ENCODE measurements at regions not wholly inside any gene's neighbourhood (a gene's known extent, or its start where the extent isn't known, plus 50 kb on each side); places are given as distances from the start of the nearest gene placed in this dataset.

DNA sequence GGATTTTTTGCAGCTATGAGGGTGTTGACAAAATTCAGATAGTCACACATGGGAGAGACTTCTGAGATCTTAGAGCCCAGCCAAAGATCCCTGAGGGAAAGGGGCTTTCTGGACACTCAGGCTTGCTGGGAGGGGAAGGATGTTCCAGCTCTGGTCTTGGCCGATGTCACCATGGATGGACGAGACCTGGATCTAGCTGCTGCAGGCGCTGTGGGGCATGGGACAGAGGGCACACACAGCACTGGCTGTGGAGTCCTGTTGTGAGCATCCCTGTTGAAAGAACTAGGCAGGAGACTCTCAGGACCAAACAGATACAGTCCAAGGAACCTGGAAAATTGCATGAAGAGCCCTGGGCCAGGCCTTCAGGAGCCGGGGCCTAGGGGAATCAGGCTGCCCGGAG is 80.1 kb upstream of the SDK2 start:
- no peak overlapping the region for H3K4me3 ChIP-seq
- no peaks in the 10 kb centered on the region for H3K27me3 ChIP-seq
- no peaks in the 10 kb centered on the region for H3K9me3 ChIP-seq
- H3K27ac ChIP-seq: no peak overlapping the region
- DNase-seq (no peak), ATAC-seq (no peak)
- TF ChIP-seq POLR2A (IDR thresholded peaks at IDR 0.05): no peak
- TF ChIP-seq, protein P1, sequence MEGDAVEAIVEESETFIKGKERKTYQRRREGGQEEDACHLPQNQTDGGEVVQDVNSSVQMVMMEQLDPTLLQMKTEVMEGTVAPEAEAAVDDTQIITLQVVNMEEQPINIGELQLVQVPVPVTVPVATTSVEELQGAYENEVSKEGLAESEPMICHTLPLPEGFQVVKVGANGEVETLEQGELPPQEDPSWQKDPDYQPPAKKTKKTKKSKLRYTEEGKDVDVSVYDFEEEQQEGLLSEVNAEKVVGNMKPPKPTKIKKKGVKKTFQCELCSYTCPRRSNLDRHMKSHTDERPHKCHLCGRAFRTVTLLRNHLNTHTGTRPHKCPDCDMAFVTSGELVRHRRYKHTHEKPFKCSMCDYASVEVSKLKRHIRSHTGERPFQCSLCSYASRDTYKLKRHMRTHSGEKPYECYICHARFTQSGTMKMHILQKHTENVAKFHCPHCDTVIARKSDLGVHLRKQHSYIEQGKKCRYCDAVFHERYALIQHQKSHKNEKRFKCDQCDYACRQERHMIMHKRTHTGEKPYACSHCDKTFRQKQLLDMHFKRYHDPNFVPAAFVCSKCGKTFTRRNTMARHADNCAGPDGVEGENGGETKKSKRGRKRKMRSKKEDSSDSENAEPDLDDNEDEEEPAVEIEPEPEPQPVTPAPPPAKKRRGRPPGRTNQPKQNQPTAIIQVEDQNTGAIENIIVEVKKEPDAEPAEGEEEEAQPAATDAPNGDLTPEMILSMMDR (IDR thresholded peaks at IDR 0.05): no peak
- WGBS, 4 donors: 85 to 91% (median 87%) methylated on average over 5 of the region's 5 CpGs
- no peaks in the 10 kb centered on the region for H3K36me3 ChIP-seq
- intact Hi-C loops (cut with DNase I): loop anchor here in 1 of 10 donors (10.0 kb wide), 1 partner anchor 110 kb away; no protein-coding TSS in a partner anchor
- H3K4me1 ChIP-seq: peaks cover 0 to 9% (median 7%) of the 10 kb centered on the region in 12 donors

DNA sequence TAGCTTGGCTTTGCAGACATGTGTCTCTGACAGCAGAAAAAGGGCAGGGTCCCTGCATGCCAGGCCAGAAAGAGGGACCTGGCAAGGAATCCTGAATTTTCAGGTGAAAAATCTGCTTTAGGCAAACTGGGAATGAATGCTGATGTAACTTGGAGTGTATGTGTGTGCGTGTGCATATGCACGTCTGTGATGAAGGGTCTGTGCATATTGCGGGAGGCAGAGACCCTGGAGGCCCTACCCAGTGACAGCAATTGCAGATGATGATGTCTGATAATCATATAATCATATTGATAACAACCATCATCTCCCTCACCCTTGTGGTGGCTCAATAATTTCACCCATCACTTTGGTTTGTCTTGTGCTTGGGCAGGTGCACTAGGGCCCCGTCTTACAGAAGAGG is 80.7 kb upstream of the SDK2 start:
- TF ChIP-seq POLR2A (IDR thresholded peaks at IDR 0.05): no peak
- TF ChIP-seq, protein P1 (IDR thresholded peaks at IDR 0.05): no peak
- no peaks in the 10 kb centered on the region for H3K27me3 ChIP-seq
- no peak overlapping the region for H3K4me3 ChIP-seq
- peaks cover 0 to 2% (median 0%) of the 10 kb centered on the region in 12 donors for H3K9me3 ChIP-seq
- ATAC-seq: no peak
- H3K4me1 ChIP-seq: peaks cover 0 to 3% (median under 1%) of the 10 kb centered on the region in 12 donors
- no peak for DNase-seq
- intact Hi-C loops (cut with DNase I): loop anchor here in 1 of 10 donors (10.0 kb wide), 1 partner anchor 110 kb away; no protein-coding TSS in a partner anchor
- H3K27ac ChIP-seq: no peak overlapping the region
- no peaks in the 10 kb centered on the region for H3K36me3 ChIP-seq
- WGBS, 4 donors: 96 to 100% (median 98%) methylated on average over 4 of the region's 4 CpGs

DNA sequence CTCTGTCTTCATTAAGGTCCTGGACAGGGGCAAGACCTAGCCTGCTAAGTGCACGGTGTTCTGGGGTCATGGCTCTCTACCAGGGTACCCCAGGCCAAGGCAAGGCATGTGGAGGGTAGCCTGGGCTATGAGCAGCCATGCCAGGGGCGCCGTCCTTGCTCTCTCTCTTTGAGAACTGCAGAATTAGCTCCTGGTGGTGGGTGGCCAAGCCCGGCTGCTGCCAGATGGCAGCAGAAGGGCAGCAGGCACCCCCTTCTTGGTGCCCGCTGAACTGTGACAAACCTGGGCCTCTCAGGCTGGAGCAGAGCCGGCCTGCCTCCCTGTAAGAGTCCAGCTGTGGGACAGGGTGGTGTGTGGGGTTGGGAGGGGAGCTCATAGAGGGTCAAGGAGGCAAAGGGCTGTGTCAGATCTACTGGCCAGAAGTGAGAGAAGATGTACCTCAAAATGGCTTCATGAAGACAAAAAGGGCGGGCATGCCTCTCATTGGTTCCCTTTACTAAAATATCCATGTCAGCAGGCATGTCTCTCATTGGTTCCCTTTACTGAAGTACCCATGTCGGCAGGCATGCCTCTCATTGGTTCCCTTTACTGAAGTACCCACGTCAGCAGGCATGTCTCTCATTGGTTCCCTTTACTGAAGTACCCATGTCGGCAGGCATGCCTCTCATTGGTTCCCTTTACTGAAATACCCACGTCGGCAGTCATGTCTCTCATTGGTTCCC is 81.7 kb upstream of the SDK2 start:
- Histone ChIP-seq H3K36me3 (no peaks in the 10 kb centered on the region), H3K9me3 (peaks cover 0 to 10% (median 4%) of the 10 kb centered on the region in 12 donors), H3K27me3 (no peaks in the 10 kb centered on the region), H3K4me1 (no peaks in the 10 kb centered on the region), H3K4me3 (no peak overlapping the region), H3K27ac (no peak overlapping the region)
- intact Hi-C loops (cut with DNase I): loop anchor here in 1 of 10 donors (10.0 kb wide), 1 partner anchor 109 kb away; no protein-coding TSS in a partner anchor
- TF ChIP-seq, protein P1 (IDR thresholded peaks at IDR 0.05): no peak
- TF ChIP-seq POLR2A (IDR thresholded peaks at IDR 0.05): no peak
- 75 to 89% (median 89%) methylated on average over 10 to 12 of the region's 12 CpGs for WGBS, 4 donors
- ATAC-seq (no peak), DNase-seq (no peak)

DNA sequence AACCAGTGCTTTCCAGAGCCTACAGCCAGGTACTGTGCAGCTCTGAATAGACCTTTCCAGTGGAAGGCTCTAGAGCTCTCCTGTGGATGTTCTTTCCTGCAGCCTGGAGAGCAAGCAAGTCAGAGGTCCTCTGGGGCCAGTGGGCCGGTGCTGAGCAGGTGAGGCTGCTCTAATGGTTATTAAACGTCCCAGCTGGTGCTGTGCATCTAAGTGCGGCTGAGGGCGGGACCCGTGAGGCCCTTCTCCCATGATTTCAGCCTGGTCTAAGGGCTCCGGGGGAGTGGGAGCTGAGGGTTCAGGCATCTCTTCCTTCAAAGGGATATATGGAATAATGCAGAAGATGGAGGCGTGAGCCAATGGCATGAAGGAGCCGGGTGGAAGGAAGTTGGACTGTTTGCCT is 83.7 kb upstream of the SDK2 start:
- intact Hi-C loops (cut with DNase I): loop anchor here in 1 of 10 donors (10.0 kb wide), 1 partner anchor 107 kb away; no protein-coding TSS in a partner anchor
- Histone ChIP-seq H3K9me3 (peaks cover 0 to 19% (median 8%) of the 10 kb centered on the region in 12 donors), H3K27me3 (no peaks in the 10 kb centered on the region), H3K4me1 (peaks cover 0 to 18% (median 0%) of the 10 kb centered on the region in 12 donors), H3K36me3 (no peaks in the 10 kb centered on the region), H3K4me3 (no peak overlapping the region), H3K27ac (no peak overlapping the region)
- ATAC-seq (no peak), DNase-seq (peak in 1 of 5 donors; percentile 20)
- TF ChIP-seq, protein P1 (IDR thresholded peaks at IDR 0.05): no peak
- no peak for TF ChIP-seq POLR2A (IDR thresholded peaks at IDR 0.05)
- WGBS, 4 donors: 80 to 84% (median 82%) methylated on average over 5 to 8 of the region's 8 CpGs
